GM21526 (cell line): ENCODE measurements at regions not wholly inside any gene's neighbourhood (a gene's known extent, or its start where the extent isn't known, plus 50 kb on each side); places are given as distances from the start of the nearest gene placed in this dataset.

Source experiments
- ATAC-seq: cut with Tn5 transposase; IDR thresholded peaks from one replicate; pipeline ENCODE4 v1.9.1; 2021; ENCODE audit warnings: moderate library complexity; ENCODE audit not compliant: unreplicated experiment, low FRiP score

DNA sequence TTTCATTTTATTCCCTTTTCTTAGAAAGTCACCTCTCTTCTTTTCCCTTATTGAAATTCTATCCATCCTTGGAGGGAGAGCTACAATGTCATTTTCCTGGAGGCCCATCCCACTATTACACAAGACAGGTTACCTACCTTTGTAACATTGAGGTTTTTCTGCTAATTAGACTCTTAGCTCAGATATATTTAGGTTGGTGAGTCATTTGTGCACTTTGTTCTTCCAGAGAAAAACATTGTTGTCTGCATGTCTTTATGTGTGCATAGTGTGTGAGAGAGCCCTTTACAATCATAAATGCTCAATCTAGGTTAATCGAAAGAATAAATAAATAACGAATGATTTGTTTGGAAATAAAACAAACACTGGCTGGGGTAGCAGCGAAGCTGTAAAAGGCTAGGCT lies 191.8 kb downstream of the DACT1 start:
- ATAC-seq = no peak

DNA sequence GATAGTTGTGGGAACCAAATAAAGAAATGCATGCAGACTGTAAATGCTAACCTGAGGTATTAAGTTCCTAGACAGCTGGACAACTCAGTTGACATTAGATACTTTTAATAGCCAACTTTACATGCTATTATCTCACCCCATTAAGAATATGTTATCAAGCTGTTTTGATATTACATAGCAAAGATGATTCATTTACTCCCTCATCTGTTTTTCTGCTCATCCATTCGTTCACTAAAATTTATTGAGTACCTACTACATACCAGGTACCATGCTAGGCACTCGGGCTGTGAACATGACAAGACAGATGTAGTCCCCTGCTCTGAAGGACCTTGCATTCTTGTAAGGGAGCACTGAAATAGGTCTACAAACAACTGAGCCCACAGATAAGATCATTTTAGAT lies 192.4 kb downstream of the DACT1 start:
- ATAC-seq = no peak

DNA sequence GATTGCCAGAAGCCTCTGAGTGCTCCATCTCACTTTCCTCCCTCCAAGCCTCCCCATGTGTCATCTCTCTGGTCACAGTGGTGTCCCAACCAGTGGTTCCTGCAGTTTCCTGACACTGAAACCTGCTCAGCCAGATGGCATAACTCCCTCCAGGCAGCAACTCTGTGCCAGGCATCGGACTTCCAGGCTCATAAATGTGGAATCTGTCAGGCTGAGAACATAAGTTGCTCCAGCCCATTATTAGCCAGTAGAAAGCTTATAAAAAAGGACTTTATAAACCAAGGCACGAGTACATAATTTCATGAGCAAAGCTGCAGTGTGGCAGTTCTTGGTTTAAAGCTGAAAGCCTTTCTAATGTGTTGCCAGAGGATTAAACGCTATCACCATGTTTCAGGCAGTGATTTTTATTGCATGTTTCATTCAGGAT lies 194.3 kb downstream of the DACT1 start:
- ATAC-seq = no peak

DNA sequence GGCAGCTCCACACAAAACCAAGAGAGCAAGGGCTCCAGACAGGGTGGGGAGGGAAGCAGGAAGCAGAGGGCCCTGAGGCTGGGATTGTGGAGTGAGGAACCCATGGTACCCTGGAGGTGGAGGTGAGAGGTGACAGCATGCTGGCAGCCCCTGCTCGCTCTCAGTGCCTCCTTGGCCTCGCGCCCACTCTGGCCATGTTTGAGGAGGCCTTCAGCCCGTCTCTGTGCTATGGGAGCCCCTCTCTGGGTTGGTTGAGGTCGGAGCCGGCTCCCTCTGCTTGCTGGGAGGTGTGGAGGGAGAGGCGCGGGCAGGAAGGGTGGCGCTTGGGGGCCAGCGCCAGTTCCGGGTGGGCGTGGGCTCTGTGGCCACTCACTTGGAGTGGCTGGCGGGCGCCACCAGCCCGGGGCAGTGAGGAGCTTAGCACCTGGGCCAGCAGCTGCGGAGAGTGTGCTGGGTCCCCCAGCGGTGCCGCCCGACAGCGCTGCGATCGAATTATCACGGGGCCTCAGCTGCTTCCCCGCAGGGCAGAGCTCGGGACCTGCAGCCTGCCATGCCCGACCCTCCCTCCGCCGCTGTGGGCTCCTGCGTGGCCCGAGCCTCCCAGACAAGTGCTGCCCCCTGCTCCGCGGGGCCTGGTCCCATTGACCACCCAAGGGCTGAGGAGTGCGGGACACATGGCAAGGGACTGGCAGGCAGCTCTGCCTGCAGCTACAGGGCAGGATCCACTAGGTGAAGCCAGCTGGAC lies 196.0 kb downstream of the DACT1 start:
- ATAC-seq = no peak

DNA sequence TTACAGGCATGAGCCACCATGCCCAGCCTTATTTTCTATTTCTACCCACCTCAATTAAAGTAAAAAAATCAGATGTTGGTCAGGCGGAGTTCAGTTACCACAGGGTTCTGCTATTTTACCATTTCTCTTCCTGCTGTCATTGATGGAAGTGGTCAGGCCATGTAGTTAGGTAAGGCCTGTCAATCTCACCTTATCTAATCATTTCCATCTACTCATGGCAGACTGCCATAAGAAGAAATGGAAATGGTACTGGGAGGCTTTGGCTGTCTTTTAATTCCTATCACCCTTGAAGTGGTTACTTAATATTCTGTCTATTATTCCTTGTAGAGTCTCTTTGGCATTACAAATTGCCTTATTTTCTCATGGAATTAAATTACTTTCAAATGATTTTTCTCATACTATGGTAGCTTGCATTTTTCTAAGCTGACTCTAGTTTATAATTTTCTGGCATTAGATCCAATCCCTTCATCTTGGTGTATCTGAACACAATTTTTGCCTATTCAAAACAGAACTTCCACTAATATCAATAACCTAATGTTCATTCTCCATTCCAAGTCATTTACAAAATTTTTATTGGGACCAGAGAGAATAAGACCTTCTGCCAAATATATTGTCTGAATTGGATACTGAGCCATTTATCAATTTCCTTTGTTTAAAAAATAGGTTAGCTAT lies 198.7 kb downstream of the DACT1 start:
- no peak for ATAC-seq

DNA sequence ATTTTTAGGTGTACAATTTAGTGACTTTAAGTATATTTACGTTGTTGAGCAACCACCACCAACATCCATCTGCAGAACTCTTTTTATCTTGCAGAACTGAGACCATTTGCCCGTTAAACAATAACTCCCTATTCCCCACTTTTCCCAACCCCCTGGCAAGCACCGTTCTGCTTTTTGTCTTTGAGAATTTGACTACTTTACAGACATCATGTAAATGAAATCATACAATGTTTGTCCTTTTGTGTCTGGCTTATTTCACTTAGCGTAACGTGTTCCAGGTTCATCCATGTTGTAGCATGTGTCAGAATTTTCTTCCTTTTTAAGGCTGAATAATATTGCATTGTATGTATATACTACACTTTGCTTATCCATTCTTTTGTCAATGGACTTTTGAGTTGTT lies 201.5 kb downstream of the DACT1 start:
- ATAC-seq = no peak

DNA sequence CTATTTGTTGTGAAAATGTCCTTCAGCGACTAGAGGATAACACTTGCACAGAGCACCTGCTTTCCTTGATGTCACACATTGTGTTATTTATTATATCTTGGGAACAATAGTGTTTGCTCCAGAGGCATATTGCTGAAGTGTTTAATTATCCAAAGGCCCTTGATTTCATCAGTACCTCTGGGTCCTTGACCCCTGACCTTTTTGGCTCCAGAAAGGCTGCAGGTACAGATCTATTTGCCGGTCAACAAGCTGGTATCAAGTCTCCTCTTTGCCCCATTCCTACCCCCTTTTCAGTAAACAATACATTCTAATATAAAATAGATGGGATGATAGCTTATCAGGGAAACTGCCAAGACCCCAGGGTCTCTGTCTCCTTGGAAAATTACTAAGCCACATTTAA lies 206.8 kb downstream of the DACT1 start:
- no peak for ATAC-seq

DNA sequence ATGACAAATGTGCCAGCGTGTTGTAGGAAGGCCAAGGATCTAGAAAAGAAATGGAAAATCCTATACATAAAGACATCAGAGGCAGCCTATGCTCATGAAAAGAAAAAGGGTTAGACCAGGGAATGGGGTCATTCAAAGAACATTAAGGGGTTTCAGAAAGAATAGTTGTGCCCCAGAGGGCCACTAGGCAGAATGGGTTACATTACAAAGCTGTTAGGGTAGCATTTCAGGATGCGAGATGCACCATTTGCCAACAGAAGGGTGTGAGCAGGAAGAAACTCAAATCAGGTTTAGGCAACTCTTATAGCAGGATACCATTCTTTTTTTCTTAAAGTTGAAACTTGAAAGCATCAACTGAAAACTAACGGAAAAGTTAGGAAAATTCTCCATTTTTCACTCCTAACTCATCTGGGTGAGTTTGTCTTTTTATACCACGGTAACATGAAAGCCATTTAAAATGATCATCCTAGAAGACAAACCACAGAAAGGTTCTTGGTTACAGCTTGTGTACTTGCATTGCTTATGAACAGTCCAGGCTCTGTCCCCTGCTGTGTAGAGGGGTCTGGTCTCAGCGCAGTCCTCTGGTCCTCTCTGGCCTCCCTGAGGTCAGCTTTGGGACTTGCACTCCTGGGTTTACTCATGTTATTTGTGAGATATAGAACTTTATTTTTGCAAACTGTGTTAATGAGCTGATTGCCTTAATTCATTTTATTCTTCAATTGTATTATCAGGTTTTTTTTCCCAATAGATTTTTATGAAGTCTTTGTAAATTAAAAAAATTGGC lies 209.1 kb downstream of the DACT1 start:
- ATAC-seq = no peak

DNA sequence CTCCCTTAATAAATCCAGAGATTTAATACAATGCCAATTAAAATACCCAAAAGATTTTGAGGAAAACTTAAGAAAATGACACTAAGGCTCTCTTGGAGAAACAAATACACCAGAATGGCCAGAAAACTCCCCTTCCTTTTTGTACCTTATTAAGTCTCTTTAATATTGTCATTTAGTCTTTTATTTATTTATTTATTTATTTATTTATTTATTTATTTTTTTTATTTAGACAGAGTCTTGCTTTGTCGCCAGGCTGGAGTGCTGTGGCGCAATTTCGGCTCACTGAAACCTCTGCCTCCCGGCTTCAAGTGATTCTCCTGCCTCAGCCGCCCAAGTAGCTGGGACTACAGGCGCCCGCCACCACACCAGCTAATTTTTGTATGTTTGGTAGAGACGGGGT lies 210.6 kb downstream of the DACT1 start:
- ATAC-seq = no peak

DNA sequence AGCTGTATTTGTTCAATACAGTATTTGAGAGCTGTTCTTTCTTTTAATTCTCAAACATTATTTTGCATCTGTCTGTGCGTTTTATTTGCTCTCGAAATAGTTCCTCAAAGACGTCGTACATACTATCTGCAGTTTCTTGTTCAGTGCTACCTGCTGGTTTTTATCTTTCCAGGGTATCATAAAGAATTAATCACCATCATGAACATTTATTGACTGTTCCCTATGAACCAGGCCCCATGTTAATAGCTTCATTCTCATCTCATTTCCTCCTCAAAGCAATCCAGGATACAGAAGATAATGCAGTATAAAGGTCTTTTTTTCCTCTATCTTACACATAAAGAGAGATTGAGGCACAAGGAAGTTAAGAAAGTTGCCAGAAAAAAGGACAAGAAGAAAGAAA lies 211.8 kb downstream of the DACT1 start:
- ATAC-seq = no peak

DNA sequence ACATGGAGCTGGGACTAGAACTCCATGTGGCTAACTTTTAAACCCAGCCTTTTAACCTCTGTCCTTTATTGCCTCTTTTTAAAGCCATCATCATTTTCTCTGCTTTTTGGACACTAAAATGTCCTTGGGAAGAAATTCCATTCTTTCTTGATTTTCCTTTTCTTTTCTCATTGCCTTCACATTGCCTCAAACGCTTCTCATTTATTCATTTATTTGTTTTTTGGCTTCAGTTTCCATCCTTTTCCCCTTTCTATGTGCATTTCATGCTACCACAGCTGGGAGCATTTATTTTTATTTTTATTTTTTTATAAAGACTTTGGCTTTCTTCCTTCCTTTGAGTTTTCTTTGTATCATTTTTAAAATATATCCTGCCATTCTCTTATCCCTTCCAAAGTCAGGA lies 212.2 kb downstream of the DACT1 start:
- no peak for ATAC-seq

DNA sequence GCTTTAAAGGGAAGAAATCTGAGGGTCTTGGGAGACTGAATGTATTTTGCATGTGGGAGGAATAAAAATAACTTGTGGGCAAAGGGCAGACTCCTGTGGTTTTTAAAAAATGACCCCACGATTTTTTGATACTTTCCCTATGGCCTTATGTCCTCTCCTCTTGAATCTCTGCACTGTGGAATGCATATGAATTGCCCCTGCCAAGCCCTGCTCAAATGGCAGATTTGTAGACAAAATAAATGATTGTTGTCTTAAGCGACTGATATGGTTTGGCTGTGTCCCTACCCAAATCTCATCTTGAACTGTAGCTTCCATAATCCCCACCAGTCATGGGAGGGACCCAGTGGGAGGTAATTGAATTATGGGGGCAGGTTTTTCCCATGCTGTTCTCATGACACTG lies 223.8 kb downstream of the DACT1 start:
- ATAC-seq = no peak

DNA sequence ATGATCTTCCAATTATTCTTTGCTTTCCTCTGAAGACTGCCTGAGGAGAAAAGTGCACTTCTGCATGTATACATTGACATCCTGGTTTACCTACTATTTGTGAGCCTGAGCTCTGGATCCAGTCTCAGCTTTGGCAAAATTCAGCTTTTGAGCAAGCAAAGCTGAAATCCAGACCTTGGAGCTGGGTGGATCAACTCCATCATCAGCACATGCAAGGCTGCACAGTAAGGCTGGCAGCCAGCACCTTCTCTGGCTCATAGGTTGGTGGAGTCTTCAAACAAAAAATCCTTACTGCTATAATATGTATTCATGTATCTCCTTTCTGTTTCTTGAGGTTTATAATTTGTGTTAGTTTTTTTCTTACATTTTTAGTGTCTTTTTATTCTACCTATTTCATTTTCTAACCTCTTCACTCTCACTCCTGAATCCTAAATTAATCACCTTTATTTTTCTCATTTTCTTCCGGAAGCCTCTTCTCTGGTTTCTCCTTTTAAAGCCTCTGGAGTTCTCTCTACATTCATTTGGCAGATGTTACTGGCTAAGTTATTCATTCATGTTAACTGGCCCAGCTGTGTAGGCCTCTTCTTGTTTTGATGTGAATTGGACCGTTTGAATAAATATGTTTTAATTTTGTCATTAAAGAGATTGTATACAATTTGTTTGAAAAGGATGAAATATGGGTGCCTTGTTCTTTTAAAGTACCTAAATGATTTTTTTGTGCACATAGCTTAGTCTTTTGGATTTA lies 224.8 kb downstream of the DACT1 start:
- no peak for ATAC-seq

DNA sequence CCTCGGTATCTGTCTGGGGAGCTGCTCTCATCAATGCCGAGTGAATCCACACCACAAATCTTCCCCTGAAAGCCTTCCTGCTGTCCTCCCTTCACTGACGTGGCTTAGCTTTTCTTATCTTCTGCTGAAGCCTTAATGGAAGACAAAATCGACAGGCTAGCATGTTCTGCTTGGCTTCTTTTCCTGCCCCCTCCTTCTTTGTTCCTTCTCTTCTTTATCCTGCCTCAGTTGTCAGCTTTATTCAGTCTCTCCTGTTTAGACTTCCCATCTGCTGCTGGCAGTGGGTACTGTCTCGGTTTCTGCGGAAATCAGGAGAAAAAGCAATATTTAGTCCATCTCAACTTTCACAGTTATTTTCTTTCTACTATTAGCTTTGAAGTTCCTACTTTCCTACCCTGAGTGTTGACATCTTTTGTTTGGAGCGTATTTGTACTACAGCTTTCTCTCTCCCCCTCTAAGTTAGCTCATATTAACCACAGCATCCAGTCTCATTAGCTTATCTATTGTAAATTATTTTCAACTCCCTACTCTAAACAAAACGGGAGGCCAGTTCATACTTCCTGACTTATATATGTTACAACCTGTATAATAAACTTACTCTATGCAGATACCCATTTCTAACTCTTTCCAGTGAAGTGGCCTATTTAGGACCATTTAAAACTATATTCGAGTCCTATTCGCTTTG lies 226.0 kb downstream of the DACT1 start:
- no peak for ATAC-seq

DNA sequence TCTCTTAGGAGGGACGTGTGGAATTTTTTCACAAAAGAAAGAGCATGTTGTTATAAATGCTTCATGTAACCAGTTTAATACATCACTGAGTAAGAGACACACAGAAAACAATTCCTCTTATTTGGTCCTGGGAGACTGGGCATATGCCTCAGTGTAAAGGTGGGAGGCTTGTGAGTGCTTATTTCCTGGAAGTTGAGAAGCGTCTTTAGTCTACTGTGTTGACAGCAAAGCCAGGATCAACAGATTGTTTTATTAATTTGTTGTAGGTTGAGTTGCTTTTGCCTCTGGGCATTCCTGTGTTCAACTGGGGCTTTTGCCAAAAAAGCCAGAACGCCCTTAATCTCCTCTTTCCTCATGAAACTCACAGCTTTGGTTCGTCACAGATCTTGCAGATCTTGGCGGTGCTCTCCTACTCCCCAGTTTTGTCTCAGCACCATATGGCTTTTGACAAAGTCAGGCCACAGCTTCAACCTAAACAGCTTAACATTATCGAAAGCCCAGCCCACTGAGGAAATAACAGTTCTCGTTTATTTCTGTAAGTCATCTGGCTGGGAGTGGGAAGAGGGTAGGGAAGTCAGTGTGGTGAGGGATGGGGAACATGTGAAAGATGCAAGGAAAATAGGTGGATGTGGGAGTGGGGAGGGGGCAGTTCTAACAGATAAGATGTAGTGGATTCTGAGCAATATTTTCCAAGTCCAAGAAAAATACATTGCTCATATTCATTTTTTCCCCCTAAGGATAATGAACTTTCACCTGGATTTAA lies 227.2 kb downstream of the DACT1 start:
- no peak for ATAC-seq

DNA sequence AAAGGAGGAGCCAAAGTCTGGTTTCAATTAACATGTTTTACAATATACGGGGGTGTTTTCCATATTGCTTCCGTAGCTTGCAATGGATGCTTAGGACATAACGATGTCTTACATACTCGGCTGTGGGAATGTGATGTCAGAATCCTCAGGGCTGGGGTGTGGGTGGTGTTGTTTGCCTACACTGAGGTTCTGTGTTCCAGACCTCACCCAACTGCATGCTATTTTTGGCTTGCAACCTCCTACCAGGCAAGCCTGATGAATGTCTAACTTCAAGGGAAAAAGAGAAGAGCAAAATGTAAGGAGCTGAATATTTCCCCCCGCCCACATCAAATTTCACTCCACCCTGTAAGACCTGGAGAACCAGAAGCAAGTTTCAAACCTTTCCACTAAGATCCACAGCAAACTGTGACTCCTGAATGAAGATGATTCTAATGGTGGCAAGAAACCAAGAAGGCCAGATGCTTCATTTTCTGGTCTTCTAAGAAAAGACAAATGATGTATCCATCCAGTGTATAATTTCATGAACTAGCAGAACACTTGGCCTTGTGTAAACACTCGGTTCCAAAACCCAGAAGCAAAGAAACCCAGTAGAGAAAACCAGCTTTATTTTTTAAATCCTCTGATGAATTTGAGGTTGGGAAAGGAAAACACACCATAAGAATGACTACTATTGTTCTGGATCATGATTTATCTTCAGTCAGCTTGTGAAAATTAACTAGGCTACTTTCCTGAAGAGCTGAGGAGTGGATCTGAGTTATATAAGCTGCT lies 227.9 kb downstream of the DACT1 start:
- ATAC-seq = no peak

DNA sequence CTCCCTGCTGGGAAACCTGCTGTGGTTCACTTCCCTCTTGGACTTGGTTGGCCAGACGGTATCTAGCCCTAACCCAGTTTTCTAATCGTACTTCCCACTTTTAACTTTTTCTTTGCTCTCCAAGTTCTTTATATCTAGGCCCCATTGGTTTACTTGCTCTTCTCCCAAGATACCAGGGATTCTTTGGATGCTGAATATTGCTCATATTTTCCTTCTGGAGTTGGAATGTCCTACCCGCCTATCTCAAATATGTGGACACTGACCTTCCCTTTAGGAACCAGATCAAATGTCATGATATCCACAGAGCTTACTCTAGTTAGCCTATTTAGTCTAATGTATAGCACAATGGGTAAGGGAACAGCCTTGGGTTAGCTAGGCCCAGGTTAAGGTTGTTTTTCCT lies 228.6 kb downstream of the DACT1 start:
- no peak for ATAC-seq

DNA sequence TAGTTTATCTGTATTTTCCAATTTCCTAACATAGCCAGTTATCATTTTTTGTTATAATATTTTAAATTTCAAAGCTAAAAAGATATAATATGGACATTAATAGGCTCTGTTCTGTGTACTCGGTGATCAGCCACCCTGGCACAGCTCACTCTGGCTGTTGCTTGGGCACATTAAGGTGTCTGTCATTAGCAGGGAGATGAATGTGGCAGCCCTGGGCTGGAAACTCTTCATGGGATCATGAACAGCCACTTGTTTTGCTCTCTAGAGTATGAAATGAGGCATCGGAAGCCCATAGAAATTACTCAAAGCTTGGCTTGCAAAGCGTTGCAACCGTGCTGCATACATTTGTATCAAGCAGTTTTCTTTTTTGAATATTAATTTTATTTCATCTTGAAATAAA lies 233.2 kb downstream of the DACT1 start:
- ATAC-seq = no peak

DNA sequence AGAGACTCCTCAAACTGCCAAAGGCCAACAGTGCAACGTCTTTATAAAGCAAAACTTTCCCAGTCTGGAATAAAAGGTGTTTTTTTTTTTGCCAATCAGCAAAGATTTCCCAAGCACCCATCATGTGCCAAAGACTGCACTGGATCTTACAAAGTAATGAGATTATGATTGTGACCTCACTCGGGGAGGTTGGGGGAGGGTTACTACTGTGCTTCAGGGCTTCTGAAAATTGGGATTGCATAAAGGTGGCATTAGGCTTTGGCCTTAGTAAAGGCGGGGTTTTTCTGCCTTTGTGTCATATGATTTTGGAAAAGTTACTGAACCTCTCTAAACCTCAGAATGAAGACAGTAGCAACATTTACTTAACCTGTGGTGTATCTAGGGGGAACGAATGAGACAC lies 233.8 kb downstream of the DACT1 start:
- no peak for ATAC-seq
